ENCODE measurements at regions not wholly inside any gene's neighbourhood (a gene's known extent, or its start where the extent isn't known, plus 50 kb on each side); places are given as distances from the start of the nearest gene placed in this dataset.
A peak's percentile ranks its signal among the peaks of the same experiment; 100 is the strongest.

DNA sequence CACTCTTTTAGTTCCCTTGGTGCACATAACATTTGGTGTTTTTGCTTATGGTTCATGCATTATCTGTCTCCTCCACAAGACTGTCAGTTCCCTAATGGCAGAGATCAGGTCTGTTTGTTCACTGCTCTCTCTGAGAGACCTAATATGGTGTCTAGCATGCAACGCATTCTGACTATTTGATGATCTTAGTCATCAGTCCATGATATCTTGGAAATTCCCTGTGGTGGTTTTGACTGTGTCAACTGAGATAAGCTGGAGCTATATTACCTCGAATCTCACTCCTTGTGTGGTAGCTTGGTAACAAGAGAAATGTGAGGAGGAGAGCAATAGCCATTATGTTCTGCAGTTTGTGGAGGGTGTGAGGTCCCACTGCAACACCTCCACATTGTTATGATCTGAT lies 229.8 kb downstream of the FRK start (continued):
- TF ChIP-seq, protein P1, sequence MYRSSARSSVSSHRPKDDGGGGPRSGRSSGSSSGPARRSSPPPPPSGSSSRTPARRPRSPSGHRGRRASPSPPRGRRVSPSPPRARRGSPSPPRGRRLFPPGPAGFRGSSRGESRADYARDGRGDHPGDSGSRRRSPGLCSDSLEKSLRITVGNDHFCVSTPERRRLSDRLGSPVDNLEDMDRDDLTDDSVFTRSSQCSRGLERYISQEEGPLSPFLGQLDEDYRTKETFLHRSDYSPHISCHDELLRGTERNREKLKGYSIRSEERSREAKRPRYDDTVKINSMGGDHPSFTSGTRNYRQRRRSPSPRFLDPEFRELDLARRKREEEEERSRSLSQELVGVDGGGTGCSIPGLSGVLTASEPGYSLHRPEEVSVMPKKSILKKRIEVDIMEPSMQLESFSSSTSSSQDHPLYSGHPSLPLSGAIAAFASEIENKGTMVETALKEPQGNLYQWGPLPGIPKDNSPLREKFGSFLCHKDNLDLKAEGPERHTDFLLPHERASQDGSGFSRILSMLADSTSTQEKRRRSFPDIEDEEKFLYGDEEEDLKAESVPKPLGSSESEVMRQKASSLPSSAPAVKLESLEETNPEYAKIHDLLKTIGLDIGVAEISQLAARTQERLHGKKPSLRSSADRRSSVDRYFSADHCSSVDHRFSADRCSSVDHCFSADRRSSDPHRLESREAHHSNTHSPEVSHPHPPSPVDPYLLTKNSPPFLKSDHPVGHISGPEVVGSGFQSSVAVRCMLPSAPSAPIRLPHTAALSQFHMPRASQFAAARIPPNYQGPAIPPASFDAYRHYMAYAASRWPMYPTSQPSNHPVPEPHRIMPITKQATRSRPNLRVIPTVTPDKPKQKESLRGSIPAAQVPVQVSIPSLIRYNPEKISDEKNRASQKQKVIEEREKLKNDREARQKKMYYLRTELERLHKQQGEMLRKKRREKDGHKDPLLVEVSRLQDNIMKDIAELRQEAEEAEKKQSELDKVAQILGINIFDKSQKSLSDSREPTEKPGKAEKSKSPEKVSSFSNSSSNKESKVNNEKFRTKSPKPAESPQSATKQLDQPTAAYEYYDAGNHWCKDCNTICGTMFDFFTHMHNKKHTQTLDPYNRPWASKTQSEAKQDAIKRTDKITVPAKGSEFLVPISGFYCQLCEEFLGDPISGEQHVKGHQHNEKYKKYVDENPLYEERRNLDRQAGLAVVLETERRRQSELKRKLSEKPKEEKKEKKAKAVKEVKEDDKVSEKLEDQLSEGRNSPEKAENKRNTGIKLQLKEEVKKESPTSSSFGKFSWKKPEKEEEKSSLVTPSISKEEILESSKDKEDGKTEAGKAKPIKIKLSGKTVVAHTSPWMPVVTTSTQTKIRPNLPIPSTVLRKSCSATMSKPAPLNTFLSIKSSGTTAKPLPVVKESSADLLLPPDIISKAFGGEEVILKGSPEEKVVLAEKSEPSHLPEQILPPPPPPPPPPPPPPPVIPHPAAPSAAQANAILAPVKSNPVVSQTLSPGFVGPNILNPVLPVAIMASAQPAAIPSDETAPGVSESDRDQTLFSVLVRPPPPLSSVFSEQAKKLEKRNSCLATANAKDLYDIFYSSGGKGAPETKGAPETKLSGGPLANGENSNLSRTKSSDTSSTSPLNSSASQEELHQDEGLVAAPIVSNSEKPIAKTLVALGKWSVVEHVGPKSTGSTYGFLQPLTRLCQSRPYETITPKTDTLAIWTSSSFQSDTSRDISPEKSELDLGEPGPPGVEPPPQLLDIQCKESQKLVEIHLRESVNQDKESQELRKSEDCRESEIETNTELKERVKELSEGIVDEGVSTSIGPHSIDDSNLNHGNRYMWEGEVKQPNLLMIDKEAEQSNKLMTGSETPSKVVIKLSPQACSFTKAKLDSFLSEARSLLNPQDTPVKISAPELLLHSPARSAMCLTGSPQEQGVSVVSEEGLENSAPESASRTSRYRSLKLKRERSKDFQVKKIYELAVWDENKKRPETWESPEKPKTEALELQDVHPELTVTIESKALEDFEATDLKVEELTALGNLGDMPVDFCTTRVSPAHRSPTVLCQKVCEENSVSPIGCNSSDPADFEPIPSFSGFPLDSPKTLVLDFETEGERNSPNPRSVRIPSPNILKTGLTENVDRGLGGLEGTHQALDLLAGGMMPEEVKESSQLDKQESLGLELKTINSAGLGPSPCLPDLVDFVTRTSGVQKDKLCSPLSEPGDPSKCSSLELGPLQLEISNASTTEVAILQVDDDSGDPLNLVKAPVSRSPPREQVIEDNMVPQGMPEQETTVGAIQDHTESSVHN (IDR thresholded peaks at IDR 0.05; ENCODE audit: borderline replicate concordance in 1 of 2, low read depth in 1 of 2), result no peak
- TF ChIP-seq MCM5 (IDR thresholded peaks at IDR 0.05; ENCODE audit: low read depth) (no peak), MCM3 (IDR thresholded peaks at IDR 0.05) (no peak), LCOR (CRISPR knock-in tag; IDR thresholded peaks at IDR 0.05) (no peak), SMAD4 (CRISPR knock-in tag; conservative IDR thresholded peaks at IDR 0.05) (no peak), CBFA2T2 (conservative IDR thresholded peaks at IDR 0.05) (peak; percentile 58), NFATC3 (IDR thresholded peaks at IDR 0.05) (no peak)
- TF ChIP-seq, protein P2, sequence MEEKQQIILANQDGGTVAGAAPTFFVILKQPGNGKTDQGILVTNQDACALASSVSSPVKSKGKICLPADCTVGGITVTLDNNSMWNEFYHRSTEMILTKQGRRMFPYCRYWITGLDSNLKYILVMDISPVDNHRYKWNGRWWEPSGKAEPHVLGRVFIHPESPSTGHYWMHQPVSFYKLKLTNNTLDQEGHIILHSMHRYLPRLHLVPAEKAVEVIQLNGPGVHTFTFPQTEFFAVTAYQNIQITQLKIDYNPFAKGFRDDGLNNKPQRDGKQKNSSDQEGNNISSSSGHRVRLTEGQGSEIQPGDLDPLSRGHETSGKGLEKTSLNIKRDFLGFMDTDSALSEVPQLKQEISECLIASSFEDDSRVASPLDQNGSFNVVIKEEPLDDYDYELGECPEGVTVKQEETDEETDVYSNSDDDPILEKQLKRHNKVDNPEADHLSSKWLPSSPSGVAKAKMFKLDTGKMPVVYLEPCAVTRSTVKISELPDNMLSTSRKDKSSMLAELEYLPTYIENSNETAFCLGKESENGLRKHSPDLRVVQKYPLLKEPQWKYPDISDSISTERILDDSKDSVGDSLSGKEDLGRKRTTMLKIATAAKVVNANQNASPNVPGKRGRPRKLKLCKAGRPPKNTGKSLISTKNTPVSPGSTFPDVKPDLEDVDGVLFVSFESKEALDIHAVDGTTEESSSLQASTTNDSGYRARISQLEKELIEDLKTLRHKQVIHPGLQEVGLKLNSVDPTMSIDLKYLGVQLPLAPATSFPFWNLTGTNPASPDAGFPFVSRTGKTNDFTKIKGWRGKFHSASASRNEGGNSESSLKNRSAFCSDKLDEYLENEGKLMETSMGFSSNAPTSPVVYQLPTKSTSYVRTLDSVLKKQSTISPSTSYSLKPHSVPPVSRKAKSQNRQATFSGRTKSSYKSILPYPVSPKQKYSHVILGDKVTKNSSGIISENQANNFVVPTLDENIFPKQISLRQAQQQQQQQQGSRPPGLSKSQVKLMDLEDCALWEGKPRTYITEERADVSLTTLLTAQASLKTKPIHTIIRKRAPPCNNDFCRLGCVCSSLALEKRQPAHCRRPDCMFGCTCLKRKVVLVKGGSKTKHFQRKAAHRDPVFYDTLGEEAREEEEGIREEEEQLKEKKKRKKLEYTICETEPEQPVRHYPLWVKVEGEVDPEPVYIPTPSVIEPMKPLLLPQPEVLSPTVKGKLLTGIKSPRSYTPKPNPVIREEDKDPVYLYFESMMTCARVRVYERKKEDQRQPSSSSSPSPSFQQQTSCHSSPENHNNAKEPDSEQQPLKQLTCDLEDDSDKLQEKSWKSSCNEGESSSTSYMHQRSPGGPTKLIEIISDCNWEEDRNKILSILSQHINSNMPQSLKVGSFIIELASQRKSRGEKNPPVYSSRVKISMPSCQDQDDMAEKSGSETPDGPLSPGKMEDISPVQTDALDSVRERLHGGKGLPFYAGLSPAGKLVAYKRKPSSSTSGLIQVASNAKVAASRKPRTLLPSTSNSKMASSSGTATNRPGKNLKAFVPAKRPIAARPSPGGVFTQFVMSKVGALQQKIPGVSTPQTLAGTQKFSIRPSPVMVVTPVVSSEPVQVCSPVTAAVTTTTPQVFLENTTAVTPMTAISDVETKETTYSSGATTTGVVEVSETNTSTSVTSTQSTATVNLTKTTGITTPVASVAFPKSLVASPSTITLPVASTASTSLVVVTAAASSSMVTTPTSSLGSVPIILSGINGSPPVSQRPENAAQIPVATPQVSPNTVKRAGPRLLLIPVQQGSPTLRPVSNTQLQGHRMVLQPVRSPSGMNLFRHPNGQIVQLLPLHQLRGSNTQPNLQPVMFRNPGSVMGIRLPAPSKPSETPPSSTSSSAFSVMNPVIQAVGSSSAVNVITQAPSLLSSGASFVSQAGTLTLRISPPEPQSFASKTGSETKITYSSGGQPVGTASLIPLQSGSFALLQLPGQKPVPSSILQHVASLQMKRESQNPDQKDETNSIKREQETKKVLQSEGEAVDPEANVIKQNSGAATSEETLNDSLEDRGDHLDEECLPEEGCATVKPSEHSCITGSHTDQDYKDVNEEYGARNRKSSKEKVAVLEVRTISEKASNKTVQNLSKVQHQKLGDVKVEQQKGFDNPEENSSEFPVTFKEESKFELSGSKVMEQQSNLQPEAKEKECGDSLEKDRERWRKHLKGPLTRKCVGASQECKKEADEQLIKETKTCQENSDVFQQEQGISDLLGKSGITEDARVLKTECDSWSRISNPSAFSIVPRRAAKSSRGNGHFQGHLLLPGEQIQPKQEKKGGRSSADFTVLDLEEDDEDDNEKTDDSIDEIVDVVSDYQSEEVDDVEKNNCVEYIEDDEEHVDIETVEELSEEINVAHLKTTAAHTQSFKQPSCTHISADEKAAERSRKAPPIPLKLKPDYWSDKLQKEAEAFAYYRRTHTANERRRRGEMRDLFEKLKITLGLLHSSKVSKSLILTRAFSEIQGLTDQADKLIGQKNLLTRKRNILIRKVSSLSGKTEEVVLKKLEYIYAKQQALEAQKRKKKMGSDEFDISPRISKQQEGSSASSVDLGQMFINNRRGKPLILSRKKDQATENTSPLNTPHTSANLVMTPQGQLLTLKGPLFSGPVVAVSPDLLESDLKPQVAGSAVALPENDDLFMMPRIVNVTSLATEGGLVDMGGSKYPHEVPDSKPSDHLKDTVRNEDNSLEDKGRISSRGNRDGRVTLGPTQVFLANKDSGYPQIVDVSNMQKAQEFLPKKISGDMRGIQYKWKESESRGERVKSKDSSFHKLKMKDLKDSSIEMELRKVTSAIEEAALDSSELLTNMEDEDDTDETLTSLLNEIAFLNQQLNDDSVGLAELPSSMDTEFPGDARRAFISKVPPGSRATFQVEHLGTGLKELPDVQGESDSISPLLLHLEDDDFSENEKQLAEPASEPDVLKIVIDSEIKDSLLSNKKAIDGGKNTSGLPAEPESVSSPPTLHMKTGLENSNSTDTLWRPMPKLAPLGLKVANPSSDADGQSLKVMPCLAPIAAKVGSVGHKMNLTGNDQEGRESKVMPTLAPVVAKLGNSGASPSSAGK (IDR thresholded peaks at IDR 0.05), result no peak
- TF ChIP-seq, protein P3, sequence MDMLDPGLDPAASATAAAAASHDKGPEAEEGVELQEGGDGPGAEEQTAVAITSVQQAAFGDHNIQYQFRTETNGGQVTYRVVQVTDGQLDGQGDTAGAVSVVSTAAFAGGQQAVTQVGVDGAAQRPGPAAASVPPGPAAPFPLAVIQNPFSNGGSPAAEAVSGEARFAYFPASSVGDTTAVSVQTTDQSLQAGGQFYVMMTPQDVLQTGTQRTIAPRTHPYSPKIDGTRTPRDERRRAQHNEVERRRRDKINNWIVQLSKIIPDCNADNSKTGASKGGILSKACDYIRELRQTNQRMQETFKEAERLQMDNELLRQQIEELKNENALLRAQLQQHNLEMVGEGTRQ (CRISPR knock-in tag; IDR thresholded peaks at IDR 0.05), result no peak

Measured in K562 (cell line).